ENCODE measurements at regions not wholly inside any gene's neighbourhood (a gene's known extent, or its start where the extent isn't known, plus 50 kb on each side); places are given as distances from the start of the nearest gene placed in this dataset.
"Not testable (repeated sequence)": the region's sequence is repeated elsewhere in the genome, so short reads cannot be mapped to it uniquely, and the experiment has no call there.

DNA sequence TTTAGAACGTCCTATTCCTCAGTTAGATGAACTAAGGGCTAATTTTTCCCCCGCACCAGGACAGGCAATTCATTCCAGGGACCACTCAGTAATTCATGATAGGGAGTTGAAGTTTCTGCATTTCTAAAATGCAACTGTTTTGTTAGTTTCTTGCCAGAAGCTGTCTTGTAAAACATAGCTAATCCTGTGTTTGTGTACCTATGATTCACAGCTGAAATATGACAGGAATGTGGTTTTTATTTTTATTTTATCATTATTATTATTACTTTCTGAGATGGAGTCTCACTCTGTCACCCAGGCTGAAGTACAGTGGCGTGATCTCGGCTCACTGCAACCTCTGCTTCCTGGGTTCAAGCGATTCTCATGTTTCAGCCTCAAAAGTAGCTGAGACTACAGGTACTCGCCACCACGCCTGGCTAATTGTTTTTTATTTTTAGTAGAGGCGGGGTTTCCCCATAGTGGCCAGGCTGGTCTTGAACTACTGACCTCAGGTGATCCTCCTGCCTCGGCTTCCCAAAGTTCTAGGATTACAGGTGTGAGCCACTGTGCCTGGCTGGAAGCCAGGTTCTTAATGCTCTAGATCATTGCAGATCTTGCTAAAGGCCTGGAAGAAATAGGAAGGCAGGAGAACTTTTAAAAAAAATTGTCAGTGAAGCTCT is 154.8 kb upstream of the FHL2 start:
- DNase-seq (no peak), ATAC-seq (no peak)
- CTCF ChIA-PET, result no interaction called here
- Mint-ChIP-seq H3K27me3 (peaks cover 51% of the 10 kb centered on the region), H3K4me1 (no peaks in the 10 kb centered on the region), H3K9me3 (ENCODE audit: low read depth) (no peaks in the 10 kb centered on the region), H3K4me3 (no peak overlapping the region), H3K36me3 (no peaks in the 10 kb centered on the region), H3K27ac (no peak overlapping the region)

DNA sequence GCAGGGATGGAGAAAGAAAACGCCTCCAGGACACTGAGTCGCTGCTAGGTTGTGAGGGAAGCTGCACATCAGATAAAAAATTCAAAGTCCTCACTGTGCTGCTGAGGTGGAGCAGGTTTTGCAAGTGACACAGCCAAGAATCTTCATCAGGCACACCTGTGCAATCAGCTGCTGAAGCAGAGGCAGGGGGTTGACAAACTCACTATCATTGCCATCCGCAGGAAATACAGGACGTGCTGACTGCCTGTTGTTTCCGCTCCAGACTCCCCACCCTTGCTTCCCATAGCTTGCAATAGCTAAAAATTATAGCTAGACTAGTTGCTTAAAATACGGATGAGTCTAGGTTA is 147.8 kb upstream of the FHL2 start:
- CTCF ChIA-PET, result interaction anchor here (0.7 to 1.2 kb wide), 6 partner anchors 8 to 202 kb away, joined by 3 to 5 read pairs (median 3); no protein-coding TSS in a partner anchor
- no peaks in the 10 kb centered on the region for H3K36me3 Mint-ChIP-seq
- H3K9me3 Mint-ChIP-seq (ENCODE audit: low read depth), result no peaks in the 10 kb centered on the region
- H3K4me3 Mint-ChIP-seq, result no peak overlapping the region
- peaks cover 19% of the 10 kb centered on the region for H3K27me3 Mint-ChIP-seq
- H3K27ac Mint-ChIP-seq, result no peak overlapping the region
- peaks cover 10% of the 10 kb centered on the region for H3K4me1 Mint-ChIP-seq
- DNase-seq, result peak; percentile 37
- no peak for ATAC-seq

DNA sequence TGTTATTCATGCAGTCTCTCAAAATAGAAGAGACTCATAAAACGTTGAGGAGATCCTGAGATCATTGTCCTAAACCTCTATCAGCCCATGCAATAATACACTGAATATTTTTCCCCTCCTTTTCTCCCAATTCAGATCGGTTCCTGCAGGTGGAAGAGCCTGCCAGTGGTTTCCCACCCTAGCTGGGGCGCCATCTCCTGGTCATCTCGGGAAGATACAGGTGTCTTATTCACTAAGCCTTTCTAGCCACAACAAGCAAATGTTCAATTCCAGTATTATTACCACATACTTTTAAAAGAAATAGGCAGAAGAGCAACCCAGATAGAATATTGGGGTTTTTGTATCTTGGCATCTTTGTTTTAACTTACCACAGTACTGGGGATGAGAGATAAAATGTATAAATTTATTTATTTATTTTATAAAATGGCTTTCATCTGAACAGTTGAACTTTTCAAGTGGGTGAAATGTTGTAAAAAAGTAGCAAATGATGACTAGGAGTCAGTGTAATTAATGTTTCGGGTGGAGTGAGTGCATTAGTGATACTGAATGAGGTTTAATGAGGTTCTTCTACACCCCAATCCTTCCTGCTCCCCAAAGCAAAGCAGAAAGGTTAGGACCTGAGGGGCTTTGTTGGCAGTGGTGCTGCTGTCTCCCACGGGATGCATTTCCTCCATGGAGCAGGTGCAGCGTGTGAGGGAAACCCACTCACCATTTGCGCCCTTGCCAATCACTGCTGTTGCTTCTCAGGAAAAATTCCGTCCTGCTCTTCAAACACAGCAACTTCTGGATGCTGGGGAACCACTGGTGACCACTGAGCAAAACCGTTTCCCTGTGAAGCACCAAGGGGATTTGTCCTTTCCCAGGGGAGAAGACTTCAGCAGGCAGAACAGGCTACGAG is 147.1 kb upstream of the FHL2 start:
- peaks cover 10% of the 10 kb centered on the region for H3K4me1 Mint-ChIP-seq

DNA sequence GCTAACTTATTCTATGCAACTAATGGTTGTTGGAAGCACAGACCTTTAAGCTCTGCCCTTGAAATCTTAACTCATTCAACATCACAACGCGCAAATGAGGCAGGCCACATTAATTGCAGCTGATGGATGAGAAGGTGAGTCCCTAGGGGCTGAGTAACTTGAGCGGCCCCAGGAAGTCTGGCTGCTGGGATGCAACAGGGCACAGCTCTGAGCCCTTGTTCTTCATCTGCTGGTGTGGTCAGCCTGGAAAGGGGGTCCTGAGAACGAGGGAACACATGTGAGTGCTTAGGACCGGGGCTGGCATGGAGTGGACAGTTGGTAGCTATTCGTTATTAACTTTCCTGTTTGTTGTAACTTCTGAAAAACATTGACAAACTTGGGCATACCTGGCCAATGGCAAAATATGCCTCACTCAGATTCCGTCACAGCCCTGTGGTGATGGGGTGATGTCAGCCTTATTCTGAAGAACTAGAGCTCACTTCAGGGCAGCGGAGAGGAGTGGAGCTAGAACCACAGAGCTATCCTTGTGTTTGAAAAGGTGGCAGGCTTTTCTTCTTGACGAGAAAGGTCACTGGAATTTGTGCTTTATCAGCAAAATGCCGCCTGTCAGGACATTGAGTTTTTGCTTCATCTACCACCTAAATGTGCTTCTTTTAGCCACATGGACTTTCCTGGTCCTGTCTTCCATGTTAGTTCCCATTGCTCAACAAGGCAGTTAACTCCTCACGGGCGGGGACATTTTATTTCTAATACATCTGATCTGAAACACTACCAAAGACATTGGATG is 145.9 kb upstream of the FHL2 start:
- H3K36me3 Mint-ChIP-seq, result no peaks in the 10 kb centered on the region

More for the DNA sequence above, 147.1 kb upstream of the FHL2 start:
- Mint-ChIP-seq H3K27ac (no peak overlapping the region), H3K36me3 (no peaks in the 10 kb centered on the region), H3K4me3 (no peak overlapping the region), H3K27me3 (peaks cover 19% of the 10 kb centered on the region), H3K9me3 (ENCODE audit: low read depth) (no peaks in the 10 kb centered on the region)
- peak; percentile 74 for DNase-seq
- CTCF ChIA-PET, result interaction anchor here (0.8 to 1.2 kb wide), 5 partner anchors 8 to 177 kb away, joined by 3 to 5 read pairs (median 3); no protein-coding TSS in a partner anchor
- peak; percentile 80 for ATAC-seq

DNA sequence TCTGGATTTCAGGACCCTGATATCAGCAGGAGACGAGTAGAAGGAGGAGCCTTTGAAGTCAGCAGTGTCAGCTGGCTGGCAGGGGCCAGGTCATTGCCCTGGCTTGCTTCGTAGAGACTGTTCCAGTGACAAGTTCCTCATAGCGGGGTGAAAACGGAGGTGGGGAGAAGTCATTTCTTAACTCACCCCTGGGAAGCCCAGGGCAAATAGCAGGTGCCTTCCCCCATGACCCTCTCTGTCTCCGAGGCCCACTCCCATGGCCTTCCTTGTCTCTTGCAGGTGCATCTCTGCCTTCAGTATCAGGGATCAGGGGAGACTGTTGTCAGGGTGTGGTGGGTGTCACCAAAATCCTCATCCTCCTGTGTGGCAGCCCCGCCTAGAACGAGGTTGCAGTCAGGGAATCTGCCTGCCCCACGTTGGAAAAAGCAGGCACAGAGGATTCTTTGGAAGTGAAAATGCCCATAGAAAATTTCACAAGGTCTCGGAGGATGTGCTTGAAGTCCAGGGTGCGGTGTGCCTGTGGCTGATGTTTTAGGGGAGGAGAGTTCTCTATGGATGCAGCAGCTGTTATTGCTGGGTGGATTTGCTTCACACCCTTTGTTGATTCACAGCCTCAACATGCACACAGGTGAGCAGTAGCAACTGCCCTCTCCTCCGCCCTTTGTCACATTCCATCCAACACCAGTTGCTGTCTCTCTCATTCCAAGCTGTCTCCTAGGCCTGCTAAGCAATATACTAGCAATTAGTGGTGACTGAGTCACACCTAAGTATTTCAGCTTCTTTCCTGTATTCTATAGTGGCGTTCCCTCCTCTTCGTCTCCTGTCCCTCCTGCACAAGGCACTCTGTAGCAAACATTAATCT is 142.6 kb upstream of the FHL2 start:
- CTCF ChIA-PET, result no interaction called here
- H3K27ac Mint-ChIP-seq, result no peak overlapping the region
- H3K9me3 Mint-ChIP-seq (ENCODE audit: low read depth), result no peaks in the 10 kb centered on the region
- no peak for ATAC-seq
- H3K36me3 Mint-ChIP-seq, result no peaks in the 10 kb centered on the region
- DNase-seq, result peak; percentile 11
- H3K4me1 Mint-ChIP-seq, result peaks cover 10% of the 10 kb centered on the region
- H3K27me3 Mint-ChIP-seq, result peaks cover 17% of the 10 kb centered on the region
- H3K4me3 Mint-ChIP-seq, result no peak overlapping the region

More for the DNA sequence above, 145.9 kb upstream of the FHL2 start:
- H3K4me1 Mint-ChIP-seq, result peaks cover 13% of the 10 kb centered on the region
- H3K27ac Mint-ChIP-seq, result no peak overlapping the region
- no peak overlapping the region for H3K4me3 Mint-ChIP-seq
- no peak for ATAC-seq
- H3K9me3 Mint-ChIP-seq (ENCODE audit: low read depth), result no peaks in the 10 kb centered on the region
- H3K27me3 Mint-ChIP-seq, result peaks cover 16% of the 10 kb centered on the region
- DNase-seq, result peak; percentile 7
- CTCF ChIA-PET, result interaction anchor here (1.0 to 1.2 kb wide), 5 partner anchors 18 to 176 kb away, joined by 3 to 4 read pairs (median 3); partner anchors contain the start of gene FHL2

DNA sequence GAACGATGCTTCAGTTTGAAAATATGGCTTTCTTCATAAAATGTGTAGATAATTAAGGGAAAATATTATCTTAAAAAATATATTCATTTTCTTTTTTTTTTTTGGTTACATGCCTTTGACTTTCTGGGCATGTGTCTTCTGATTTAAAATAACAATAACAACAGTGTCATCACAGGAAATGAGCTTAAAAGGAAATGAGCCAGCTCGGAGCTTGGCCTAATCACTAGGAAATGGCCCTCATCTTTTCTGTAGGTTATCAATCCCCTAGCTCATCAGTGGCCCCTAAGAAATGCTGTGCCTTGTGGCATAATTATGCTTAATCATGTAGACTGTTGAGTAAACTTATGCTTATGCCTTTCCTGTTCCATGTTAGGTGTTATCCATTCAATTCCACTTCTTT is 141.8 kb upstream of the FHL2 start:
- Mint-ChIP-seq H3K4me3 (no peak overlapping the region), H3K27ac (no peak overlapping the region), H3K4me1 (peaks cover 5% of the 10 kb centered on the region), H3K36me3 (no peaks in the 10 kb centered on the region), H3K9me3 (ENCODE audit: low read depth) (no peaks in the 10 kb centered on the region), H3K27me3 (peaks cover 15% of the 10 kb centered on the region)
- DNase-seq (no peak), ATAC-seq (no peak)
- CTCF ChIA-PET, result no interaction called here

DNA sequence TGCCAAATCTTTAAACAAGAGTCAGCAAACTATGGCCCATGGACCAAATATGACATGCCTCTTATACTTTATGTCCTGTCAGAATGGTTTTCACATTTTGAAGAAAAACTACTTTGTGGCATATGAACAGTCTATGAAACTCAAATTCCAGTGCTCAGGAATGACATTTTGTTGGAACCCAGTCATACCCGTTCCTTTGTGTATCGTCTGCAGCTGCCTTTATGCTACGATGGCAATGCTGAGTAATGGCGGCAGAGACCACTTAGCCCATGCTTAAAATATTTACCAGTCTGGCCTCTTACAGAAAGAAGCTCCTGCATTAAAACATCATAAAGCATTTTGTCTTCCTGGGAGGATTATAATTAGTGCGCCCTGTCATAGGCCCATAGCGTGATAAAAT is 140.5 kb upstream of the FHL2 start:
- CTCF ChIA-PET, result interaction anchor here (1.0 kb wide), 1 partner anchor 18 kb away, joined by 3 read pairs; no protein-coding TSS in a partner anchor
- Mint-ChIP-seq H3K27me3 (peaks cover 13% of the 10 kb centered on the region), H3K36me3 (no peaks in the 10 kb centered on the region), H3K4me1 (peaks cover 3% of the 10 kb centered on the region), H3K4me3 (no peak overlapping the region), H3K9me3 (ENCODE audit: low read depth) (no peaks in the 10 kb centered on the region), H3K27ac (no peak overlapping the region)
- no peak for DNase-seq
- no peak for ATAC-seq

DNA sequence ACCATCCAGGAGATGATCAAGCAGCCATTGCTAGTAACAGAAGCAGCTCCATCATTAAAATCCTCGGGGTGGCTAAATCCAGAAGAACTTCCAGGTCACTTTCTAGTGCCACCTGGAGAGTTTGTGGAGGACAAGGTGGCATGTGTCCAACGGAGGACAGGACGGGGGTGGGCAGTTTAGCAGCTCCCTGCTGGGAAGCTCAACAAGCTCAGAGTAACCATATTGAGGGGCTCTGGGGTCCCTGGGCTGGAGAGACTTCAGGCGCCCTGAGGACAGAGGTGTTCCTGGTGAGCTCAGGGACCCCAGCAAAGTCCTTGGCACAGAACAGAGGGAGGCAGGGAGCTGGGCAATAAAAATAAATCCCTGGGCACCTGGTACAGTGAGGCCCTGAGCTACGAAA is 140.0 kb upstream of the FHL2 start:
- Mint-ChIP-seq H3K27me3 (peaks cover 10% of the 10 kb centered on the region), H3K4me1 (peaks cover 3% of the 10 kb centered on the region), H3K27ac (no peak overlapping the region), H3K4me3 (no peak overlapping the region), H3K36me3 (no peaks in the 10 kb centered on the region), H3K9me3 (ENCODE audit: low read depth) (no peaks in the 10 kb centered on the region)
- no peak for DNase-seq
- no peak for ATAC-seq
- CTCF ChIA-PET, result interaction anchor here (1.0 kb wide), 2 partner anchors 8 to 18 kb away, joined by 3 read pairs; no protein-coding TSS in a partner anchor

DNA sequence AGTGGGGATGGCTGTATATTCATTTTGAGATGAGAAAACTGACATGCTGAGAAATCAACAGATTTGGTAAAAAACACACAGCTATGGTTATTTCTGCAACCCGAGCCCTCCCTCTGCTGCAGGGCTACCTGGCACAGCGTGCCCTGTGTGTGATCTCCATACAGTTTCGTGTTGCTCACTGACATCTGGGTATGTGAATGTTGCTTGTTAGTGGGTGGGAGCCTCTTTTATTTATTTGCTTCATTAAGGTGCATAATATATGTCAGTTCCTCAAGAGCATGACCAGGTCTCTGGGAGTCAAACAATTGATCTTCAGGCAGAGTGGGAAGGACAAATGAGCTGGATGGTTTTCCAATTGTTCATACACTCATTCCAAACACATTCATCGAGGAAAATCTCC is 139.1 kb upstream of the FHL2 start:
- CTCF ChIA-PET, result interaction anchor here (1.0 kb wide), 1 partner anchor 9 kb away, joined by 3 read pairs; no protein-coding TSS in a partner anchor
- Mint-ChIP-seq H3K27me3 (peaks cover 11% of the 10 kb centered on the region), H3K4me1 (peaks cover 3% of the 10 kb centered on the region), H3K9me3 (ENCODE audit: low read depth) (no peaks in the 10 kb centered on the region), H3K27ac (no peak overlapping the region), H3K4me3 (no peak overlapping the region), H3K36me3 (no peaks in the 10 kb centered on the region)
- DNase-seq, result no peak
- no peak for ATAC-seq

DNA sequence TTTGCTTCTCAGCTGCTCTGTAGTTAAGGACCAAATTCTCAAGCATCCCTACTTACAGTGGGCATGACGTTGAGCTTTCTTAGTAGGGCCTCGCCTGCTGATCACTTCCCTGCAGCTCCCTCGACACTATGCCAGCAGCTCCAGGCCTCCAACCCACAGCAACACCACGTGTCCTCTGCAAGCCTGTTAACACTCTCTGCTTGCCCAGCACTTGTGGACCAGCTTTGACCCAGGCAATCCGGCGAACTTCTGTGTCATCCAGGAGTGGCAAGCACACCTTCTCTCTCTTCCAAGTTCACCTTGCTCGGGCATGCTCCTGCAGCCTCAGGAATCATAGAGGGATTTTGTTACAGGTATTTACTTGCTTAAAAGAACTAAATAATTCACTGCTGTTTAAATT is 138.6 kb upstream of the FHL2 start:
- peaks cover 13% of the 10 kb centered on the region for H3K27me3 Mint-ChIP-seq
- H3K4me1 Mint-ChIP-seq, result peaks cover 3% of the 10 kb centered on the region
- no peak overlapping the region for H3K4me3 Mint-ChIP-seq
- no peak for DNase-seq
- no peak overlapping the region for H3K27ac Mint-ChIP-seq
- H3K36me3 Mint-ChIP-seq, result no peaks in the 10 kb centered on the region
- H3K9me3 Mint-ChIP-seq (ENCODE audit: low read depth), result no peaks in the 10 kb centered on the region
- ATAC-seq, result no peak
- CTCF ChIA-PET, result no interaction called here

DNA sequence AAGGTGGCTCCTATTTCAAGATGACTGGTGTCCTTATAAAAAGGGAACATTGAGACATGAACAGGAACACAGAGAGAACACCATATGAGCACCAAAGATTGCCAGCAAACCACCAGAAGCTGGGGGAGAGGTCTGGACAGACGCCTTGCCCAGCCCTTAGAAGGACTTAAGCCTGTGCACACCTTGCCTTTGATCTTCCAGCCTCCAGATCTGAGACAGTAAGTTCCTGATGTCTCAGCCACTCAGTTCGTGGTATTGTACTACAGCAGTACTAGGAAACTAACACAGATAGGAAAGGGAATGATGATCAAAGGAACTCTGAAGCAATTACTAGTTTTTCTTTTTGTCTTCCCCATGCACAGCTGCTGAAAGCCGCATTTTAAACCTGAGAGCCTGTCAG is 137.3 kb upstream of the FHL2 start:
- CTCF ChIA-PET, result no interaction called here
- H3K4me3 Mint-ChIP-seq, result no peak overlapping the region
- ATAC-seq (no peak), DNase-seq (no peak)
- peaks cover 3% of the 10 kb centered on the region for H3K4me1 Mint-ChIP-seq
- H3K9me3 Mint-ChIP-seq (ENCODE audit: low read depth), result no peaks in the 10 kb centered on the region
- H3K27ac Mint-ChIP-seq, result no peak overlapping the region
- H3K36me3 Mint-ChIP-seq, result no peaks in the 10 kb centered on the region
- peaks cover 13% of the 10 kb centered on the region for H3K27me3 Mint-ChIP-seq

DNA sequence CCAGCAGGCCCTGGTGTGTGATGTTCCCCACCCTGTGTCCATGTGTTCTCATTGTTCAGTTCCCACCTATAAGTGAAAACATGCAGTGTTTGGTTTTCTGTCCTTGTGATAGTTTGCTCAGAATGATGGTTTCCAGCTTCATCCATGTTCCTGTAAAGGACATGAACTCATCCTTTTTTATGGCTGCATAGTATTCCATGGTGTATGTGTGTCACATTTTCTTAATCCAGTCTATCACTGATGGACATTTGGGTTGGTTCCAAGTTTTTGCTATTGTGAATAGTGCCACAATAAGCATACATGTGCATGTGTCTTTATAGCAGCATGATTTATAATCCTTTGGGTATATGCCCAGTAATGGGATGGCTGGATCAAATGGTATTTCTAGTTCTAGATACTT is 130.4 kb upstream of the FHL2 start:
- H3K9me3 Mint-ChIP-seq (ENCODE audit: low read depth); DNase-seq; H3K36me3 Mint-ChIP-seq; H3K4me1 Mint-ChIP-seq; H3K4me3 Mint-ChIP-seq; ATAC-seq; H3K27ac Mint-ChIP-seq; CTCF ChIA-PET: not testable (repeated sequence)
- H3K27me3 Mint-ChIP-seq, result peaks cover 12% of the 10 kb centered on the region
